Tibial nerve (tissue), 3 donors: ENCODE measurements at regions not wholly inside any gene's neighbourhood (a gene's known extent, or its start where the extent isn't known, plus 50 kb on each side); places are given as distances from the start of the nearest gene placed in this dataset.

Source experiments
- POLR2A ChIP-seq, 2 donors: fragments of 450-650 bp; IDR thresholded peaks; one replicate each; pipeline ENCODE4 v1.6.1; 2017; ENCODE audit warnings: antibody characterized with exemption in 2 of 2, mild to moderate bottlenecking in 2 of 2, moderate library complexity in 2 of 2
- TF ChIP-seq, protein P1 (sequence below), 5 experiments: fragments of 200-600 bp in 3 of 5; fragments of 450-650 bp in 2 of 5; sonication (generic) in 3 of 5; IDR thresholded peaks; one replicate each; pipeline ENCODE4 v1.5.1; 2016 to 2019; ENCODE audit warnings: antibody characterized with exemption in 5 of 5, mild to moderate bottlenecking in 3 of 5, moderate library complexity in 2 of 5

DNA sequence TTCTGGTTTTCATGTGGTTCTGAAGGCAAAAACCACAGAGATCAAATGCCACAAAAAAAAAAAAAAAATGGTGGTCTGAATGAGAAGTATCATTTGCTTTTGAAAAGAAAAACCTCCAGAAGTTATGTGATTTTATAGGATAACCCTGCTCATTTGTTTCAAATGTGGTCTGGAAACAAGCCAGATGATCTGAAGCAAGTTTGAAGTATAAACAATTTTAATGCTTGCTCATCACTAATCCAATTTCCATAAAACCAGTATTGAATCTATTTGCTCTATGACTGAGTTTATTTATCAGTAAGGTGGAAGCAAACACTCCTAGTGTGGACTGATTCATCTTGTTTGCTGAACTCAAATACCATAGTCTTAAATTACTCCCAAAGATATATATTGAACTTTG lies 407.3 kb upstream of the FLRT2 start:
- TF ChIP-seq, protein P1, sequence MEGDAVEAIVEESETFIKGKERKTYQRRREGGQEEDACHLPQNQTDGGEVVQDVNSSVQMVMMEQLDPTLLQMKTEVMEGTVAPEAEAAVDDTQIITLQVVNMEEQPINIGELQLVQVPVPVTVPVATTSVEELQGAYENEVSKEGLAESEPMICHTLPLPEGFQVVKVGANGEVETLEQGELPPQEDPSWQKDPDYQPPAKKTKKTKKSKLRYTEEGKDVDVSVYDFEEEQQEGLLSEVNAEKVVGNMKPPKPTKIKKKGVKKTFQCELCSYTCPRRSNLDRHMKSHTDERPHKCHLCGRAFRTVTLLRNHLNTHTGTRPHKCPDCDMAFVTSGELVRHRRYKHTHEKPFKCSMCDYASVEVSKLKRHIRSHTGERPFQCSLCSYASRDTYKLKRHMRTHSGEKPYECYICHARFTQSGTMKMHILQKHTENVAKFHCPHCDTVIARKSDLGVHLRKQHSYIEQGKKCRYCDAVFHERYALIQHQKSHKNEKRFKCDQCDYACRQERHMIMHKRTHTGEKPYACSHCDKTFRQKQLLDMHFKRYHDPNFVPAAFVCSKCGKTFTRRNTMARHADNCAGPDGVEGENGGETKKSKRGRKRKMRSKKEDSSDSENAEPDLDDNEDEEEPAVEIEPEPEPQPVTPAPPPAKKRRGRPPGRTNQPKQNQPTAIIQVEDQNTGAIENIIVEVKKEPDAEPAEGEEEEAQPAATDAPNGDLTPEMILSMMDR (IDR thresholded peaks at IDR 0.05), result no peak
- TF ChIP-seq POLR2A (IDR thresholded peaks at IDR 0.05), result no peak
